ENCODE measurements at regions not wholly inside any gene's neighbourhood (a gene's known extent, or its start where the extent isn't known, plus 50 kb on each side); places are given as distances from the start of the nearest gene placed in this dataset.

GRCh38 chr16:55955845-55956244 lies 80.7 kb upstream of the CES5A start:
- no peak for TF ChIP-seq CTCF (IDR thresholded peaks at IDR 0.05)
- TF ChIP-seq POLR2A (IDR thresholded peaks at IDR 0.05), result no peak
